Keratinocyte (primary cell): ENCODE measurements at regions not wholly inside any gene's neighbourhood (a gene's known extent, or its start where the extent isn't known, plus 50 kb on each side); places are given as distances from the start of the nearest gene placed in this dataset.

Experiments
- DNase-seq: peaks from one replicate; pipeline ENCODE4 v3.0.0-alpha.2; 2011; ENCODE audit warnings: low read depth, missing footprints, low spot score
- FAIRE-seq: peaks from 2 replicates; lab custom pipeline; 2011; peaks lifted over from hg19 to GRCh38; lab: Jason Lieb, UNC
- H2AFZ ChIP-seq: 2 replicates; pipeline ENCODE4 v1.6.0; 2012; ENCODE audit warnings: low read length, control low read depth, inconsistent platforms; ENCODE audit not compliant: control insufficient read depth
- H3K27ac ChIP-seq: 2 replicates; pipeline ENCODE4 v1.5.1; 2011; ENCODE audit warnings: low read length; ENCODE audit not compliant: control insufficient read depth, insufficient read depth
- H3K27me3 ChIP-seq: 3 replicates; pipeline ENCODE4 v1.6.0; 2011; ENCODE audit warnings: low read length; ENCODE audit not compliant: control insufficient read depth, insufficient read depth; ENCODE audit errors: extremely low read depth
- H3K36me3 ChIP-seq, 2 experiments: 2 replicates in 1 of 2; 3 replicates in 1 of 2; pipeline ENCODE4 v1.5.1; 2011; ENCODE audit warnings: low read length in 2 of 2, mild to moderate bottlenecking in 1 of 2; ENCODE audit not compliant: control insufficient read depth in 2 of 2, insufficient read depth in 2 of 2; ENCODE audit errors: extremely low read depth in 1 of 2
- H3K4me1 ChIP-seq: 3 replicates; pipeline ENCODE4 v1.5.1; 2011; ENCODE audit warnings: low read length; ENCODE audit not compliant: control insufficient read depth, insufficient read depth; ENCODE audit errors: extremely low read depth
- H3K4me2 ChIP-seq: 3 replicates; pipeline ENCODE4 v1.6.0; 2011; ENCODE audit warnings: low read depth, low read length; ENCODE audit not compliant: control insufficient read depth, insufficient read depth; ENCODE audit errors: extremely low read depth
- H3K4me3 ChIP-seq, 3 experiments: fragments of 200-600 bp in 1 of 3; sonication (generic) in 1 of 3; 2 replicates in 2 of 3; 3 replicates in 1 of 3; pipeline ENCODE4 v1.5.1; 2011 to 2016; ENCODE audit warnings: low read length in 3 of 3, mild to moderate bottlenecking in 3 of 3, control low read depth in 2 of 3, inconsistent platforms in 1 of 3, low read depth in 1 of 3, mixed read lengths in 1 of 3, mixed run types in 1 of 3, moderate library complexity in 1 of 3; ENCODE audit not compliant: control insufficient read depth in 2 of 3, insufficient read depth in 2 of 3; ENCODE audit errors: extremely low read depth in 1 of 3
- H3K79me2 ChIP-seq: 2 replicates; pipeline ENCODE4 v1.6.0; 2012; ENCODE audit warnings: low read length; ENCODE audit not compliant: control insufficient read depth, insufficient read depth
- H3K9ac ChIP-seq: 3 replicates; pipeline ENCODE4 v1.6.0; 2011; ENCODE audit warnings: low read length; ENCODE audit not compliant: control insufficient read depth, insufficient read depth; ENCODE audit errors: extremely low read depth
- H3K9me1 ChIP-seq: 3 replicates; pipeline ENCODE4 v1.6.0; 2011; ENCODE audit warnings: low read length; ENCODE audit not compliant: control insufficient read depth, insufficient read depth; ENCODE audit errors: extremely low read depth
- H3K9me3 ChIP-seq: 2 replicates; pipeline ENCODE4 v1.5.1; 2012; ENCODE audit warnings: low read depth, low read length; ENCODE audit not compliant: control insufficient read depth
- H4K20me1 ChIP-seq: 3 replicates; pipeline ENCODE4 v1.6.0; 2011; ENCODE audit warnings: low read length; ENCODE audit not compliant: control insufficient read depth, insufficient read depth; ENCODE audit errors: extremely low read depth
- CTCF ChIP-seq, 3 experiments: IDR thresholded peaks in 1 of 3; conservative IDR thresholded peaks in 1 of 3; optimal IDR thresholded peaks in 1 of 3; 2 replicates in 2 of 3; 3 replicates in 1 of 3; pipeline versions ENCODE3 to v1.5.1; 2011; ENCODE audit warnings: low read length in 3 of 3, mild to moderate bottlenecking in 3 of 3, moderate library complexity in 2 of 3, control low read depth in 1 of 3, inconsistent platforms in 1 of 3; ENCODE audit not compliant: insufficient read depth in 2 of 3; ENCODE audit errors: extremely low read depth in 1 of 3
- EZH2 ChIP-seq: IDR thresholded peaks from one replicate; pipeline ENCODE4 v1.6.1; 2012; ENCODE audit warnings: inconsistent platforms, mild to moderate bottlenecking, low read length, moderate library complexity
- dilution Hi-C: fragments of 300-500 bp; cut with MboI; formaldehyde crosslinking; loops from one replicate; pipeline ENCODE4 v1.7.0; 2020; ENCODE audit warnings: low sequenced_read_pairs; ENCODE audit not compliant: extremely low pct_ligation_motif_present

DNA sequence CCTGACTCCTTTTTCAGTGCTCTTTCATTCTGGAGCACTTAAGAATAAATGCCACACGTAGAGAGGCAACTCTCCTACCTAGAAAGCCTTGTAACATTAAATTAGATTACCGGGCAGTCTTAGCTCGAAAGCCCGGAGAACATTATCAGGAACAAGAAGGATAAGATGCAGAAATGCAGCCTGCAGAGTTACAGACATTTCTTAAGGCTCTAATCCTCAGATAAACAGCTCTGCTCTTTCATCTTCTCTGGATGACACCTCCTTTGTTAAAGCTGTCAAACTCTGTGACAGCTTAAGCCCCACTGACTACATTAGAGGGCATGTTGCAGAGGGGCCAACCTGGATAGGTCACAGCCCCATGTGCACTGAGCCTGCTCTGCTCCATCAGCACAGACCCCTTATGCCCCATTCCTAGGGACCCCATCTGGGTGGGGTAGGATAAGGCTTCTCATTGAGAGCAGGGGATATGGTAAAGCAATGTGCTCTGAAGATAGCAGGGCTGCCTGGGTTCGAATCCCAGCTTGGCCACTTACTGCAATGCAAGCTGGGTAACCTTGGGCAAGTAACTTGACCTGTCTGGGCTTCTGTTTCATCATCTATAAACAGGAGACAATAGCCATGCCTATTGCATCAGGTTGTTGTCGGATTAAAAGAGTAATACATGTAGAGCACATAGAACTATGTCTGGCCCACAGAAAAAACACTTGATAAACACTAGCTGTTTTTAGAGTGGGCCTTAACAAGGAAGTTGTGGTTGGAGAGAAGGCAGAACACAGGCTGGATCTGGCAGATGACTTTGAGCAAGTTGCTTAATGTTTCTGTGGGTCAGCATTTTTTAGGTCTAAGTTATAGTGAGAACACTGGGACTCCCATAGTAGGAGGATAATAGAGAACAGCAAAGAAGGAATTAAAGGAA, 111.4 kb downstream of the THNSL2 start:
- dilution Hi-C loops, result no loop called here

GRCh38 chr2:88269836-88270235, 99.7 kb downstream of the THNSL2 start:
- no peak for FAIRE-seq

More for the DNA sequence above, 111.4 kb downstream of the THNSL2 start:
- no peaks in the 10 kb centered on the region for H3K9me1 ChIP-seq
- H3K4me2 ChIP-seq, result no peak overlapping the region
- no peak for DNase-seq
- no peaks in the 10 kb centered on the region for H3K36me3 ChIP-seq
- H4K20me1 ChIP-seq, result no peaks in the 10 kb centered on the region
- no peaks in the 10 kb centered on the region for H3K9me3 ChIP-seq
- no peaks in the 10 kb centered on the region for H3K79me2 ChIP-seq
- H2AFZ ChIP-seq, result no peak overlapping the region
- no peak for FAIRE-seq
- no peak overlapping the region for H3K9ac ChIP-seq
- H3K27ac ChIP-seq, result no peak overlapping the region
- no peaks in the 10 kb centered on the region for H3K4me1 ChIP-seq
- H3K4me3 ChIP-seq, result no peak overlapping the region
- peaks cover 18% of the 10 kb centered on the region for H3K27me3 ChIP-seq
- TF ChIP-seq EZH2 (no peak), CTCF (optimal IDR thresholded peaks at IDR 0.05 in 1 of 3, IDR thresholded peaks at IDR 0.05 in 1 of 3, conservative IDR thresholded peaks at IDR 0.05 in 1 of 3; ENCODE audit: extremely low read depth in 1 of 3, insufficient read depth in 2 of 3, low read length in 3 of 3) (no peak)

More at GRCh38 chr2:88269836-88270235, 99.7 kb downstream of the THNSL2 start:
- Histone ChIP-seq H3K9me3 (no peaks in the 10 kb centered on the region), H3K79me2 (no peaks in the 10 kb centered on the region), H3K4me2 (no peak overlapping the region), H4K20me1 (no peaks in the 10 kb centered on the region), H3K36me3 (no peaks in the 10 kb centered on the region), H3K9ac (no peak overlapping the region), H3K27me3 (no peaks in the 10 kb centered on the region), H2AFZ (no peak overlapping the region), H3K27ac (no peak overlapping the region), H3K4me1 (no peaks in the 10 kb centered on the region), H3K9me1 (no peaks in the 10 kb centered on the region), H3K4me3 (no peak overlapping the region)
- TF ChIP-seq CTCF (optimal IDR thresholded peaks at IDR 0.05 in 1 of 3, IDR thresholded peaks at IDR 0.05 in 1 of 3, conservative IDR thresholded peaks at IDR 0.05 in 1 of 3; ENCODE audit: extremely low read depth in 1 of 3, insufficient read depth in 2 of 3, low read length in 3 of 3) (no peak), EZH2 (no peak)
- dilution Hi-C loops, result no loop called here
- DNase-seq, result no peak
